Prostate gland (tissue), 2 donors: ENCODE measurements at regions not wholly inside any gene's neighbourhood (a gene's known extent, or its start where the extent isn't known, plus 50 kb on each side); places are given as distances from the start of the nearest gene placed in this dataset.

ENCODE experiments used
- DNase-seq: peaks from one replicate; pipeline ENCODE4 v3.0.0-alpha.2; 2019; ENCODE audit warnings: low spot score
- H3K27ac ChIP-seq, 2 donors: fragments of 200-600 bp; sonication (generic); 2 replicates each; pipeline ENCODE4 v1.5.1; 2017 to 2019
- H3K27me3 ChIP-seq: fragments of 200-600 bp; sonication (generic); replicated peaks from 2 replicates; pipeline ENCODE4 v1.5.1; 2019; ENCODE audit not compliant: insufficient read depth
- H3K36me3 ChIP-seq, 2 donors: fragments of 200-600 bp; sonication (generic); 1 replicate in 1 of 2; 2 replicates in 1 of 2; pipeline versions ENCODE4 v1.5.1 to v1.8.1; 2017 to 2019
- H3K4me1 ChIP-seq: fragments of 200-600 bp; sonication (generic); replicated peaks from 2 replicates; pipeline ENCODE4 v1.5.1; 2019
- H3K4me3 ChIP-seq, 2 donors: fragments of 200-600 bp; sonication (generic); 2 replicates each; pipeline ENCODE4 v1.5.1; 2017 to 2019
- H3K9me3 ChIP-seq: fragments of 200-600 bp; sonication (generic); 2 replicates; pipeline ENCODE4 v1.5.1; 2017
- CTCF ChIP-seq, 4 experiments: fragments of 200-600 bp in 2 of 4; fragments of 450-650 bp in 2 of 4; sonication (generic) in 2 of 4; IDR thresholded peaks; 1 replicate in 3 of 4; 2 replicates in 1 of 4; pipeline ENCODE4 v1.5.1; 2016 to 2019; ENCODE audit warnings: antibody characterized with exemption in 4 of 4, mild to moderate bottlenecking in 2 of 4, moderate library complexity in 2 of 4
- POLR2A ChIP-seq: fragments of 450-650 bp; IDR thresholded peaks from one replicate; pipeline ENCODE4 v1.6.1; 2016; ENCODE audit warnings: antibody characterized with exemption, mild to moderate bottlenecking
- POLR2AphosphoS5 ChIP-seq: sonication (generic); formaldehyde crosslinking; IDR thresholded peaks from one replicate; pipeline ENCODE4 v1.6.1; 2017; ENCODE audit warnings: antibody characterized with exemption
- WGBS: methylation state at CpG from one replicate; pipeline ENCODE4 v1.1.5; 2018; 5-methylcytosine and 5-hydroxymethylcytosine counted together
- intact Hi-C: fragments of 100-400 bp; cut with DNase I; formaldehyde crosslinking; loops from one replicate; pipeline ENCODE4 v1.14.2; 2022

DNA sequence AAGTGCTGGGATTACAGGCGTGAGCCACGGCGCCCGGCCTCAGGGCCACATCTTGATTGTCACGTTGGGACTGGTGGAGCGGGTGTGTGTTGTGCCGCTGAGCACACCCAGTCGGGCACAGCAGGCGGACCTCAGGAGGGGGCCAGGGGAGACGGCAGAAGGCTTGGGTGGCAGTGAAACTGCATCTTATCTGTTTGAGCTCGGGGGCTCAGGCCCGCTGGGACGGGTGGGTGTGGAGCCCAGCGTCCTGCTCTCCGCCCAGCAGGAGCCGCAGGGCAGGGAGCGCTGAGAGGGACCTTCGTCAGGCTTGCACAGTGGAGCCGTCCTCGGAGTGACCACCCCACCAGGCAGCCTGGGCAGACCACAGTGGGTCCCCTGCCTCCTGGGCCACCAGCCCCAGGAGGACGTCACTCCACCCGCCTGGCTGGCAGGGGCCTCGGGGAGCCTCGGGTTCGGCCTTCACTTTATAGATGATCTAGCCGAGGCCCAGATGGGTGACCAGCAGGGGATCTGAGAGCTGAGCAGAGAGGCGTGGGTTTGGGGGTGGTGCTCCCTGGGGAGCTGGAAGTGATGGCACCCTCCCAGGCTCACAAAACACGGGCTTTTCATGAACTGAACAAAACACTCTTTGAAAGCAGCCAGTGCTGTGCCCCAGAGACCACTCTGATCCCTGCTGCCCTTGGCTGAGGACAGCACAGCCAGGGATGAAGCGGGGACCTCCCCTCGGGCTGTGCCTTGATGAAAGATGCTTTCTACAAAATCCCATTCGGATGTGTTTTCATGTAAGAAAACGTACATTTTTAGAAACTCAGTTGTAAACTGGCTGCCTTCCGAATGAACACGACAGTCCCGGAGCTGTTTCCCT is 181.1 kb downstream of the SEC14L1 start:
- no peak for TF ChIP-seq POLR2A
- Histone ChIP-seq H3K4me1 (peaks cover 32% of the 10 kb centered on the region), H3K9me3 (no peaks in the 10 kb centered on the region), H3K27me3 (no peaks in the 10 kb centered on the region), H3K36me3 (no peaks in the 10 kb centered on the region), H3K4me3 (no peak overlapping the region), H3K27ac (peak overlapping the region; percentile 89 to 94)
- DNase-seq: no peak
- WGBS: 75% methylated on average over 35 of the region's 35 CpGs
- intact Hi-C loops: no loop called here

- peaks cover 32% of the 10 kb centered on the region for H3K4me1 ChIP-seq
- no peaks in the 10 kb centered on the region for H3K9me3 ChIP-seq
- H3K27ac ChIP-seq: peak overlapping the region; percentile 89 to 94
- TF ChIP-seq CTCF (IDR thresholded peaks at IDR 0.05): no peak
- TF ChIP-seq POLR2A: peak; percentile 73
- TF ChIP-seq POLR2AphosphoS5: peak; percentile 81
- no peaks in the 10 kb centered on the region for H3K27me3 ChIP-seq
- DNase-seq: no peak
- H3K36me3 ChIP-seq: no peaks in the 10 kb centered on the region
- WGBS: 41% methylated on average over 32 of the region's 32 CpGs
- intact Hi-C loops: no loop called here
- H3K4me3 ChIP-seq: peak overlapping the region in 1 of 2 donors; percentile 9
These were observed 182.0 kb downstream of the SEC14L1 start for GRCh38 chr17:77322514-77323412.

GRCh38 chr17:77323413-77324171 is 182.8 kb downstream of the SEC14L1 start:
- intact Hi-C loops: no loop called here
- Histone ChIP-seq H3K4me1 (peaks cover 32% of the 10 kb centered on the region), H3K36me3 (no peaks in the 10 kb centered on the region), H3K27ac (peak overlapping the region; percentile 89 to 94), H3K27me3 (no peaks in the 10 kb centered on the region), H3K4me3 (no peak overlapping the region), H3K9me3 (no peaks in the 10 kb centered on the region)
- whole genome bisulfite sequencing: 52% methylated on average over 36 of the region's 36 CpGs
- DNase-seq: no peak
- no peak for TF ChIP-seq CTCF (IDR thresholded peaks at IDR 0.05)
- TF ChIP-seq POLR2AphosphoS5: no peak
- TF ChIP-seq POLR2A: no peak

- intact Hi-C loops: no loop called here
- Histone ChIP-seq H3K27ac (peak overlapping the region; percentile 89 to 94), H3K27me3 (no peaks in the 10 kb centered on the region), H3K36me3 (no peaks in the 10 kb centered on the region), H3K4me1 (peaks cover 25% of the 10 kb centered on the region), H3K9me3 (no peaks in the 10 kb centered on the region), H3K4me3 (no peak overlapping the region)
- 84% methylated on average over 8 of the region's 8 CpGs for WGBS
- TF ChIP-seq CTCF (IDR thresholded peaks at IDR 0.05) (no peak), POLR2A (no peak), POLR2AphosphoS5 (no peak)
- DNase-seq: no peak
These were observed 183.5 kb downstream of the SEC14L1 start for GRCh38 chr17:77324227-77324626.

- DNase-seq: no peak
- peak overlapping the region; percentile 89 to 94 for H3K27ac ChIP-seq
- intact Hi-C loops: no loop called here
- H3K4me1 ChIP-seq: peaks cover 25% of the 10 kb centered on the region
- no peaks in the 10 kb centered on the region for H3K27me3 ChIP-seq
- no peaks in the 10 kb centered on the region for H3K9me3 ChIP-seq
- TF ChIP-seq POLR2A (no peak), CTCF (IDR thresholded peaks at IDR 0.05) (no peak), POLR2AphosphoS5 (no peak)
- WGBS: 80% methylated on average over 8 of the region's 8 CpGs
- H3K36me3 ChIP-seq: no peaks in the 10 kb centered on the region
- H3K4me3 ChIP-seq: no peak overlapping the region
These were observed 184.9 kb downstream of the SEC14L1 start for GRCh38 chr17:77325577-77326075.
